HG03571 (cell line): ENCODE measurements at regions not wholly inside any gene's neighbourhood (a gene's known extent, or its start where the extent isn't known, plus 50 kb on each side); places are given as distances from the start of the nearest gene placed in this dataset.
"Not testable (repeated sequence)": the region's sequence is repeated elsewhere in the genome, so short reads cannot be mapped to it uniquely, and the experiment has no call there.

Source experiments
- ATAC-seq: cut with Tn5 transposase; IDR thresholded peaks from one replicate; pipeline ENCODE4 v1.9.1; 2021; ENCODE audit not compliant: unreplicated experiment

- ATAC-seq: no peak
Measured at GRCh38 chr14:106204063-106204462, 677.7 kb downstream of the TMEM121 start.

GRCh38 chr14:106207316-106207715 is 680.9 kb downstream of the TMEM121 start:
- no peak for ATAC-seq

GRCh38 chr14:106208794-106209193 is 682.4 kb downstream of the TMEM121 start:
- no peak for ATAC-seq

- no peak for ATAC-seq
Measured at GRCh38 chr14:106209755-106210154, 683.4 kb downstream of the TMEM121 start.

GRCh38 chr14:106210650-106211049 is 684.3 kb downstream of the TMEM121 start:
- ATAC-seq: no peak

GRCh38 chr14:106211334-106211900 is 685.0 kb downstream of the TMEM121 start:
- ATAC-seq: no peak

GRCh38 chr14:106215229-106215628 is 688.8 kb downstream of the TMEM121 start:
- ATAC-seq: no peak

GRCh38 chr14:106216679-106217078 is 690.3 kb downstream of the TMEM121 start:
- no peak for ATAC-seq

- ATAC-seq: no peak
Measured at GRCh38 chr14:106218174-106218573, 691.8 kb downstream of the TMEM121 start.

- ATAC-seq: no peak
Measured at GRCh38 chr14:106222311-106222710, 695.9 kb downstream of the TMEM121 start.

- ATAC-seq: no peak
Measured at GRCh38 chr14:106222731-106223130, 696.3 kb downstream of the TMEM121 start.

- ATAC-seq: no peak
Measured at GRCh38 chr14:106227793-106228192, 701.4 kb downstream of the TMEM121 start.

GRCh38 chr14:106228541-106229158 is 702.3 kb downstream of the TMEM121 start:
- ATAC-seq: no peak

GRCh38 chr14:106230071-106230470 is 703.7 kb downstream of the TMEM121 start:
- ATAC-seq: no peak

GRCh38 chr14:106233191-106233590 is 706.8 kb downstream of the TMEM121 start:
- ATAC-seq: not testable (repeated sequence)

- ATAC-seq: not testable (repeated sequence)
Measured at GRCh38 chr14:106234525-106235254, 708.3 kb downstream of the TMEM121 start.

- no peak for ATAC-seq
Measured at GRCh38 chr14:106235356-106236159, 709.2 kb downstream of the TMEM121 start.

- ATAC-seq: no peak
Measured at GRCh38 chr14:106248321-106249192, 722.2 kb downstream of the TMEM121 start.

- not testable (repeated sequence) for ATAC-seq
Measured at GRCh38 chr14:106253995-106254394, 727.6 kb downstream of the TMEM121 start.

- ATAC-seq: not testable (repeated sequence)
Measured at GRCh38 chr14:106257569-106257994, 731.2 kb downstream of the TMEM121 start.
